Upper lobe of right lung (tissue), 1 donor: ENCODE measurements at regions not wholly inside any gene's neighbourhood (a gene's known extent, or its start where the extent isn't known, plus 50 kb on each side); places are given as distances from the start of the nearest gene placed in this dataset.

Source experiments
- ATAC-seq: fragments of 200-7000 bp; cut with Tn5 transposase; one replicate; pipeline ENCODE4 v1.9.1; 2020; ENCODE audit warnings: mild to moderate bottlenecking, moderate library complexity
- DNase-seq: peaks from one replicate; pipeline ENCODE4 v3.0.0-alpha.2; 2020
- H3K27ac ChIP-seq: fragments of 200-600 bp; one replicate; pipeline ENCODE4 v1.8.0; 2022
- H3K27me3 ChIP-seq: fragments of 200-600 bp; one replicate; pipeline ENCODE4 v1.8.0; 2022; ENCODE audit warnings: mild to moderate bottlenecking
- H3K36me3 ChIP-seq: fragments of 200-600 bp; one replicate; pipeline ENCODE4 v1.8.0; 2022
- H3K4me1 ChIP-seq: fragments of 200-600 bp; one replicate; pipeline ENCODE4 v1.8.0; 2022
- H3K4me3 ChIP-seq: fragments of 200-600 bp; one replicate; pipeline ENCODE4 v1.8.0; 2022; ENCODE audit warnings: mild to moderate bottlenecking
- H3K9me3 ChIP-seq: fragments of 200-600 bp; one replicate; pipeline ENCODE4 v1.8.0; 2022
- CTCF ChIP-seq: fragments of 200-600 bp; IDR thresholded peaks from one replicate; pipeline ENCODE4 v1.8.0; 2022; ENCODE audit warnings: antibody characterized with exemption
- intact Hi-C: fragments of 100-400 bp; cut with DNase I; formaldehyde crosslinking; loops from one replicate; pipeline ENCODE4 v1.11.0; 2022
- donor health status: DM: no; HTN: yes; CAD: no; lungs with severe emphysema.

GRCh38 chr4:1475277-1476139, 69.3 kb upstream of the NKX1-1 start:
- Histone ChIP-seq H3K9me3 (no peaks in the 10 kb centered on the region), H3K4me3 (no peak overlapping the region), H3K27ac (no peak overlapping the region), H3K36me3 (no peaks in the 10 kb centered on the region), H3K4me1 (no peaks in the 10 kb centered on the region), H3K27me3 (peaks cover 22% of the 10 kb centered on the region)
- no peak for ATAC-seq
- intact Hi-C loops: no loop called here
- no peak for DNase-seq
- TF ChIP-seq CTCF: no peak

- DNase-seq: peak; percentile 40
- H3K27me3 ChIP-seq: peaks cover 30% of the 10 kb centered on the region
- no peak overlapping the region for H3K4me3 ChIP-seq
- H3K27ac ChIP-seq: no peak overlapping the region
- intact Hi-C loops: no loop called here
- H3K36me3 ChIP-seq: no peaks in the 10 kb centered on the region
- H3K4me1 ChIP-seq: no peaks in the 10 kb centered on the region
- TF ChIP-seq CTCF: no peak
- no peaks in the 10 kb centered on the region for H3K9me3 ChIP-seq
- ATAC-seq: no peak
Observed at GRCh38 chr4:1474126-1475090, 68.2 kb upstream of the NKX1-1 start.

GRCh38 chr4:1473718-1474117, 67.5 kb upstream of the NKX1-1 start:
- DNase-seq: peak; percentile 52
- Histone ChIP-seq H3K9me3 (no peaks in the 10 kb centered on the region), H3K36me3 (no peaks in the 10 kb centered on the region), H3K27me3 (peaks cover 30% of the 10 kb centered on the region), H3K27ac (no peak overlapping the region), H3K4me1 (no peaks in the 10 kb centered on the region), H3K4me3 (no peak overlapping the region)
- intact Hi-C loops: no loop called here
- TF ChIP-seq CTCF: no peak
- no peak for ATAC-seq

- Histone ChIP-seq H3K27me3 (peaks cover 30% of the 10 kb centered on the region), H3K36me3 (no peaks in the 10 kb centered on the region), H3K4me3 (no peak overlapping the region), H3K4me1 (no peaks in the 10 kb centered on the region), H3K9me3 (no peaks in the 10 kb centered on the region), H3K27ac (no peak overlapping the region)
- intact Hi-C loops: no loop called here
- ATAC-seq: no peak
- DNase-seq: no peak
- TF ChIP-seq CTCF: no peak
Observed at GRCh38 chr4:1472911-1473518, 66.8 kb upstream of the NKX1-1 start.

- Histone ChIP-seq H3K9me3 (no peaks in the 10 kb centered on the region), H3K36me3 (no peaks in the 10 kb centered on the region), H3K4me1 (no peaks in the 10 kb centered on the region), H3K27me3 (peaks cover 30% of the 10 kb centered on the region), H3K4me3 (no peak overlapping the region), H3K27ac (no peak overlapping the region)
- intact Hi-C loops: no loop called here
- no peak for TF ChIP-seq CTCF
- no peak for DNase-seq
- ATAC-seq: no peak
Observed at GRCh38 chr4:1472148-1472797, 66.0 kb upstream of the NKX1-1 start.
